Liver (tissue), 7 donors: ENCODE measurements at regions not wholly inside any gene's neighbourhood (a gene's known extent, or its start where the extent isn't known, plus 50 kb on each side); places are given as distances from the start of the nearest gene placed in this dataset.

Experiments
- DNase-seq: peaks from one replicate; pipeline ENCODE4 v3.0.0-alpha.2; 2017; ENCODE audit warnings: low spot score
- H3K27ac ChIP-seq, 2 donors: one replicate each; pipeline ENCODE4 v1.7.0; 2013; ENCODE audit warnings: inconsistent platforms in 2 of 2, low read length in 2 of 2, control low read depth in 1 of 2, low read depth in 1 of 2, mild to moderate bottlenecking in 1 of 2
- H3K27me3 ChIP-seq, 4 donors: one replicate each; pipeline versions ENCODE4 v1.6.1 to v1.7.0; 2013; ENCODE audit warnings: low read length in 3 of 4, inconsistent platforms in 1 of 4, mild to moderate bottlenecking in 1 of 4, moderate library complexity in 1 of 4; ENCODE audit not compliant: control insufficient read depth in 4 of 4, insufficient read depth in 4 of 4
- H3K36me3 ChIP-seq, 4 donors: one replicate each; pipeline versions ENCODE4 v1.6.1 to v1.7.0; 2013; ENCODE audit warnings: low read length in 3 of 4, mild to moderate bottlenecking in 3 of 4, low read depth in 1 of 4, moderate library complexity in 1 of 4; ENCODE audit not compliant: control insufficient read depth in 4 of 4, insufficient read depth in 3 of 4
- H3K4me1 ChIP-seq, 4 donors: one replicate each; pipeline versions ENCODE4 v1.6.1 to v1.7.0; 2013; ENCODE audit warnings: low read length in 3 of 4, mild to moderate bottlenecking in 3 of 4, moderate library complexity in 1 of 4; ENCODE audit not compliant: control insufficient read depth in 4 of 4, insufficient read depth in 4 of 4
- H3K4me3 ChIP-seq, 3 donors: one replicate each; pipeline versions ENCODE4 v1.6.1 to v1.7.0; 2013; ENCODE audit warnings: low read length in 3 of 3, control low read depth in 1 of 3, low read depth in 1 of 3, mild to moderate bottlenecking in 1 of 3
- H3K9ac ChIP-seq, 2 donors: one replicate each; pipeline ENCODE4 v1.7.0; 2013; ENCODE audit warnings: low read length in 2 of 2, mild to moderate bottlenecking in 2 of 2, moderate library complexity in 2 of 2, control low read depth in 1 of 2, low read depth in 1 of 2
- H3K9me3 ChIP-seq, 4 donors: one replicate each; pipeline versions ENCODE4 v1.6.1 to v1.7.0; 2013; ENCODE audit warnings: low read length in 3 of 4; ENCODE audit not compliant: control insufficient read depth in 4 of 4
- EGR1 ChIP-seq, 2 donors: IDR thresholded peaks; 2 replicates each; pipeline ENCODE4 v1.6.1; 2016 to 2018; ENCODE audit warnings: antibody characterized with exemption in 2 of 2, low read depth in 2 of 2
- FOXA1 ChIP-seq: IDR thresholded peaks from 2 replicates; pipeline ENCODE4 v1.6.1; 2016; ENCODE audit warnings: antibody characterized with exemption
- FOXA2 ChIP-seq: IDR thresholded peaks from 2 replicates; pipeline ENCODE4 v1.6.1; 2016; ENCODE audit warnings: antibody characterized with exemption
- GABPA ChIP-seq, 2 donors: IDR thresholded peaks in 1 of 2; conservative IDR thresholded peaks in 1 of 2; 2 replicates each; pipeline ENCODE4 v1.6.1; 2016; ENCODE audit warnings: antibody characterized with exemption in 2 of 2, mild to moderate bottlenecking in 1 of 2, moderate library complexity in 1 of 2
- HNF4A ChIP-seq, 2 donors: conservative IDR thresholded peaks; 2 replicates each; pipeline ENCODE4 v1.6.1; 2016; ENCODE audit warnings: antibody characterized with exemption in 2 of 2, mild to moderate bottlenecking in 2 of 2
- HNF4G ChIP-seq: IDR thresholded peaks from 2 replicates; pipeline ENCODE4 v1.6.1; 2016; ENCODE audit warnings: antibody characterized with exemption
- JUND ChIP-seq, 2 donors: IDR thresholded peaks; 2 replicates each; pipeline ENCODE4 v1.6.1; 2016; ENCODE audit warnings: antibody characterized with exemption in 2 of 2
- NR2F2 ChIP-seq: IDR thresholded peaks from 2 replicates; pipeline ENCODE4 v1.6.1; 2016; ENCODE audit warnings: antibody characterized with exemption
- RAD21 ChIP-seq, 2 donors: IDR thresholded peaks; 2 replicates each; pipeline ENCODE4 v1.6.1; 2016; ENCODE audit warnings: antibody characterized with exemption in 2 of 2, mild to moderate bottlenecking in 2 of 2
- RXRA ChIP-seq, 2 donors: IDR thresholded peaks; 2 replicates each; pipeline ENCODE4 v1.6.1; 2017 to 2018; ENCODE audit warnings: antibody characterized with exemption in 2 of 2, mild to moderate bottlenecking in 1 of 2
- SP1 ChIP-seq: IDR thresholded peaks from 2 replicates; pipeline ENCODE4 v1.6.1; 2018; ENCODE audit warnings: antibody characterized with exemption, mild to moderate bottlenecking
- TAF1 ChIP-seq: conservative IDR thresholded peaks from 2 replicates; pipeline ENCODE4 v1.6.1; 2016; ENCODE audit warnings: antibody characterized with exemption, mild to moderate bottlenecking
- WGBS: extraction: QIAGEN DNeasy Blood & Tissue Kit; methylation state at CpG from one replicate; pipeline ENCODE4 v1.1.7; 2013; 5-methylcytosine and 5-hydroxymethylcytosine counted together
- TF ChIP-seq, protein P1 (sequence below): IDR thresholded peaks from 2 replicates; pipeline ENCODE4 v1.6.1; 2016; ENCODE audit warnings: antibody characterized with exemption
- TF ChIP-seq, protein P2 (sequence below): IDR thresholded peaks from 2 replicates; pipeline ENCODE4 v1.6.1; 2016; ENCODE audit warnings: antibody characterized with exemption
- donor health status: healthy.
- donor health status: healthy.
- donor health status: healthy.
- donor health status: healthy.

DNA sequence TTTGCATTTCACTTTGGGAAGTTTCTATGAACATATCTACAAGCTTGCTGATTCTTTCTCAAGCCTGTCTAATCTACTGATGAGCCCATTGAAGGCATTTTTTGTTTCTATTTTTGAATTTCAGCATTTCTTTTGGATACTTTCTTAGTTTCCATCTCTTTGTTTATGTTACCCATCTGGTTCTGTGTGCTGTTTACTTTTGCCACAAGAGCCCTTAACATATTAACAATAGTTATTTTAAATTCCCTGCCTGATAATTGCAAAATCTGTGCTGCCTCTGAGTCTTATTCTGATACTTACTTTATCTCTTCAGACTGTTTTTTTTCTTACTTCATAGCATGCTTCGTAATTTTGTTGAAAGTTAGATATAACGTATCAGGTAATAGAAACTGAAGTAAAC, 75.8 kb upstream of the ZRANB2 start:
- TF ChIP-seq FOXA2 (no peak), HNF4A (conservative IDR thresholded peaks at IDR 0.05) (no peak), EGR1 (IDR thresholded peaks at IDR 0.05; ENCODE audit: low read depth in 2 of 2) (no peak), SP1 (no peak)
- Histone ChIP-seq H3K27ac (no peak overlapping the region), H3K9ac (no peak overlapping the region), H3K4me3 (no peak overlapping the region), H3K27me3 (no peaks in the 10 kb centered on the region), H3K4me1 (no peaks in the 10 kb centered on the region), H3K36me3 (no peaks in the 10 kb centered on the region), H3K9me3 (no peaks in the 10 kb centered on the region)
- no peak for DNase-seq
- WGBS, result 72% methylated on average over 2 of the region's 2 CpGs

DNA sequence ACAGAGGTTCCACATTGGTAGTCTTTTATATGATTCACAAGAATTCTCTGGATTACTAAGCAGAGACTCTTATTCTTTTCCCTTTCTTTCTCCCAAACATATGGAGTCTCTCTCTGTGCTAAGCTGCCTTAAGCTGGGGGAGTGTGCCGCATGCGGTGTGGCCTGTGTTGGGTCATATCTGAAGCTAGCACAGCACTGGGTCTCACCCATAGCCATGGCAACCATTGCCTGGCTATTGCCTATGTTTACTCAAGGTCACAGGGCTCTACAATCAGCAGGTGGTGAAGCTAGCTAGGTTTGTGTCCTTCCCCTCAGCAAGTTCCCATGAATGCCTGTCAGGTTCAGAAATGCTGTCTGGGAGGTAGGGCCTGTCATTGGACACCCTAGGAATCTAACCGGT, 73.6 kb upstream of the ZRANB2 start:
- H3K36me3 ChIP-seq, result no peaks in the 10 kb centered on the region
- no peak overlapping the region for H3K4me3 ChIP-seq
- H3K9ac ChIP-seq, result no peak overlapping the region
- no peaks in the 10 kb centered on the region for H3K4me1 ChIP-seq
- no peak overlapping the region for H3K27ac ChIP-seq
- H3K9me3 ChIP-seq, result no peaks in the 10 kb centered on the region
- 82% methylated on average over 3 of the region's 3 CpGs for WGBS
- no peak for TF ChIP-seq RXRA (IDR thresholded peaks at IDR 0.05)
- TF ChIP-seq HNF4G, result no peak
- TF ChIP-seq RAD21 (IDR thresholded peaks at IDR 0.05), result no peak
- TF ChIP-seq HNF4A (conservative IDR thresholded peaks at IDR 0.05), result no peak
- TF ChIP-seq, protein P1, sequence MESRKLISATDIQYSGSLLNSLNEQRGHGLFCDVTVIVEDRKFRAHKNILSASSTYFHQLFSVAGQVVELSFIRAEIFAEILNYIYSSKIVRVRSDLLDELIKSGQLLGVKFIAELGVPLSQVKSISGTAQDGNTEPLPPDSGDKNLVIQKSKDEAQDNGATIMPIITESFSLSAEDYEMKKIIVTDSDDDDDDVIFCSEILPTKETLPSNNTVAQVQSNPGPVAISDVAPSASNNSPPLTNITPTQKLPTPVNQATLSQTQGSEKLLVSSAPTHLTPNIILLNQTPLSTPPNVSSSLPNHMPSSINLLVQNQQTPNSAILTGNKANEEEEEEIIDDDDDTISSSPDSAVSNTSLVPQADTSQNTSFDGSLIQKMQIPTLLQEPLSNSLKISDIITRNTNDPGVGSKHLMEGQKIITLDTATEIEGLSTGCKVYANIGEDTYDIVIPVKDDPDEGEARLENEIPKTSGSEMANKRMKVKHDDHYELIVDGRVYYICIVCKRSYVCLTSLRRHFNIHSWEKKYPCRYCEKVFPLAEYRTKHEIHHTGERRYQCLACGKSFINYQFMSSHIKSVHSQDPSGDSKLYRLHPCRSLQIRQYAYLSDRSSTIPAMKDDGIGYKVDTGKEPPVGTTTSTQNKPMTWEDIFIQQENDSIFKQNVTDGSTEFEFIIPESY, result no peak
- TF ChIP-seq JUND (IDR thresholded peaks at IDR 0.05), result no peak
- TF ChIP-seq FOXA2, result no peak
- no peak for TF ChIP-seq SP1
- no peak for TF ChIP-seq GABPA (IDR thresholded peaks at IDR 0.05 in 1 of 2, conservative IDR thresholded peaks at IDR 0.05 in 1 of 2)
- no peak for DNase-seq
- no peaks in the 10 kb centered on the region for H3K27me3 ChIP-seq

DNA sequence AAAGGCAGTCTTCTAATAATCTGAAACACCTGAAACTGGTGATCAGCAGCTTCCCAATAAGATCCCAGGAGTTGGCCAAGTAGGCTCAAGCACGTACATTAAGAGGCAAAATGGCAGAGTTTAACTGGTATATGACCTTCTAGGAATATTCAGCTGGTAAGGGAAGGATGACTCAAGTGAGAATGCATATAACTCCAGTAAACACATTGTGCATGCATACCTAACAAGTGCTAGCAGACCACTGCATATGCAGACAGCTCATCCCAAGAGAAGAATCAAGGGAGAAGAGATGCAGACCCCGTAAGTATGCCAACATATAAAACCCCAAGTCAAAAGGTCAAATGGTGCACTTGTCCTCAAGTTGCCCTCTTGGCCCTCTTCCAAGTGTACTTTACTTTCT, 73.0 kb upstream of the ZRANB2 start:
- no peak overlapping the region for H3K4me3 ChIP-seq
- no peaks in the 10 kb centered on the region for H3K27me3 ChIP-seq
- H3K36me3 ChIP-seq, result no peaks in the 10 kb centered on the region
- H3K9me3 ChIP-seq, result no peaks in the 10 kb centered on the region
- no peak overlapping the region for H3K9ac ChIP-seq
- 78% methylated on average over 2 of the region's 2 CpGs for WGBS
- no peak for DNase-seq
- H3K4me1 ChIP-seq, result no peaks in the 10 kb centered on the region
- no peak overlapping the region for H3K27ac ChIP-seq
- TF ChIP-seq FOXA2, result no peak
- no peak for TF ChIP-seq HNF4A (conservative IDR thresholded peaks at IDR 0.05)
- TF ChIP-seq HNF4G, result no peak
- no peak for TF ChIP-seq SP1

DNA sequence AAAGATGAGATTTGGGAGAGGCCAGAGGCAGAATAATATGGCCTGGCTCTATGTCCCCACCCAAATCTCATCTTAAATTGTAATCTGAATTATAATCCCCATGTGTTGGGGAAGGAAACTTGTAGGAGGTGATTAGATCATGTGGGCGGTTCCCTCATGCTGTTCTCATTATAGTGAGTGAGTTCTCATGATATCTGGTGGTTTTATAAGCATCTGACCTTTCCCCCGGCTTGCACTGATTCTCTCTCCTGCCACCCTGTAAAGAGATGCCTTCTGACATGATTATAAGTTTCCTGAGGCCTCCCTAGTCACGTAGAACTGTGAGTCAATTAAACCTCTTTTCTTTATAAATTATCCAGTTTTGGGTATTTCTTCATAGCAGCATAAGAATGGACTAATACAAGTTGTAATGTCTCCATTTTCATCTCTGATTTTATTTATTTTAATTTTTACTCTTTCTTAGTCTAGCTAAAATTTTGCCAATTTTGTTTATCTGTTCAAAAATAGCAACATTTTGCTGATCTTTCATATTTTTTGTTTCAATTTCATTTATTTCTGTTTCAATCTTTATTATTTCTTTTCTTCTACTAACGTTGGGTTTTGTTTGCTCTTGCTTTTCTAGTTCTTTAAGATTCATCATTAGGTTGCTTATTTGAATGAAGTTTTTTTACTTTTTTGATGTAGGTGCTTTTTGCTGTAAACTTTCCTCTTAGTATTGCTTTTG, 67.0 kb upstream of the ZRANB2 start:
- no peak overlapping the region for H3K9ac ChIP-seq
- DNase-seq, result no peak
- no peaks in the 10 kb centered on the region for H3K36me3 ChIP-seq
- H3K4me1 ChIP-seq, result no peaks in the 10 kb centered on the region
- WGBS, result 83% methylated on average over 4 of the region's 4 CpGs
- no peaks in the 10 kb centered on the region for H3K9me3 ChIP-seq
- no peak overlapping the region for H3K27ac ChIP-seq
- TF ChIP-seq FOXA1 (no peak), TAF1 (no peak), NR2F2 (no peak)
- TF ChIP-seq, protein P2, sequence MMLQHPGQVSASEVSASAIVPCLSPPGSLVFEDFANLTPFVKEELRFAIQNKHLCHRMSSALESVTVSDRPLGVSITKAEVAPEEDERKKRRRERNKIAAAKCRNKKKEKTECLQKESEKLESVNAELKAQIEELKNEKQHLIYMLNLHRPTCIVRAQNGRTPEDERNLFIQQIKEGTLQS, result no peak
- no peaks in the 10 kb centered on the region for H3K27me3 ChIP-seq
- H3K4me3 ChIP-seq, result no peak overlapping the region
